GM12891 (cell line): ENCODE measurements at regions not wholly inside any gene's neighbourhood (a gene's known extent, or its start where the extent isn't known, plus 50 kb on each side); places are given as distances from the start of the nearest gene placed in this dataset.

ENCODE experiments used
- POLR2A ChIP-seq: IDR thresholded peaks from 2 replicates; pipeline ENCODE4 v1.6.1; 2011; ENCODE audit warnings: low read depth, low read length, control low read depth
- POLR2AphosphoS5 ChIP-seq: IDR thresholded peaks from 2 replicates; pipeline ENCODE4 v1.6.1; 2011; ENCODE audit warnings: low read depth, low read length, control low read depth
- POU2F2 ChIP-seq: IDR thresholded peaks from 2 replicates; pipeline ENCODE4 v1.6.1; 2011; ENCODE audit warnings: low read depth, mild to moderate bottlenecking, control low read depth, low read length, moderate library complexity
- SPI1 ChIP-seq: IDR thresholded peaks from 2 replicates; pipeline ENCODE4 v1.6.1; 2011; ENCODE audit warnings: low read depth, low read length, control low read depth
- TAF1 ChIP-seq: IDR thresholded peaks from 2 replicates; pipeline ENCODE4 v1.6.1; 2011; ENCODE audit warnings: low read depth, low read length, control low read depth

- TF ChIP-seq POLR2A: no peak
- TF ChIP-seq POLR2AphosphoS5: no peak
- no peak for TF ChIP-seq TAF1
- no peak for TF ChIP-seq SPI1
- no peak for TF ChIP-seq POU2F2
These were observed 262.5 kb upstream of the IRX1 start for GRCh38 chr5:3333105-3333504.
